Sigmoid colon (tissue), 4 donors: ENCODE measurements at regions not wholly inside any gene's neighbourhood (a gene's known extent, or its start where the extent isn't known, plus 50 kb on each side); places are given as distances from the start of the nearest gene placed in this dataset.

Experiments
- EP300 ChIP-seq, 4 donors: sonication (generic); formaldehyde crosslinking; IDR thresholded peaks; one replicate each; pipeline ENCODE4 v1.6.1; 2017; ENCODE audit warnings: antibody characterized with exemption in 4 of 4
- POLR2A ChIP-seq, 2 donors: fragments of 450-650 bp; IDR thresholded peaks; one replicate each; pipeline ENCODE4 v1.6.1; 2016; ENCODE audit warnings: antibody characterized with exemption in 2 of 2, mild to moderate bottlenecking in 2 of 2, moderate library complexity in 2 of 2
- POLR2AphosphoS5 ChIP-seq, 4 donors: sonication (generic); formaldehyde crosslinking; IDR thresholded peaks; one replicate each; pipeline ENCODE4 v1.6.1; 2017; ENCODE audit warnings: antibody characterized with exemption in 4 of 4
- TF ChIP-seq, protein P1 (sequence below), 4 experiments: fragments of 450-650 bp in 3 of 4; fragments of 200-600 bp in 1 of 4; IDR thresholded peaks; one replicate each; pipeline ENCODE4 v1.5.1; 2016 to 2019; ENCODE audit warnings: antibody characterized with exemption in 4 of 4, mild to moderate bottlenecking in 3 of 4, moderate library complexity in 2 of 4

DNA sequence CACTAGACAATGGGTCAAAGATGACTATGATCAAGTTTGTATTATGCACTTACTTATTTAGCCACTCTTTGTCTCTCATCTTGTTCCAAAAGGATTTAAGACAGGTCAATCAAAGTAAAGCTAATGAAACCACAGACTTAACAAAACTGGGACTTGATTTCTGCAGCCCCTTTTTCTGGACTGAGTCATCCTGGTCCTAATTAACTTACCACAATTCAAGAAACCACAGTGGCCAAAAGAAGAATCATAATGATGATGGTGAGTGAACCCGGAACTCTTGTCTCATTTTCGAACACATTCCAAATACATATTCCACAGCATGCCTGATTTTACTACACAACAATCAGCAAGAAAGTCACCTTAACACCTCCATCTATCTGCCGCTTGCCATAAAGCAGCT, 1333.0 kb downstream of the ROBO1 start:
- TF ChIP-seq, protein P1, sequence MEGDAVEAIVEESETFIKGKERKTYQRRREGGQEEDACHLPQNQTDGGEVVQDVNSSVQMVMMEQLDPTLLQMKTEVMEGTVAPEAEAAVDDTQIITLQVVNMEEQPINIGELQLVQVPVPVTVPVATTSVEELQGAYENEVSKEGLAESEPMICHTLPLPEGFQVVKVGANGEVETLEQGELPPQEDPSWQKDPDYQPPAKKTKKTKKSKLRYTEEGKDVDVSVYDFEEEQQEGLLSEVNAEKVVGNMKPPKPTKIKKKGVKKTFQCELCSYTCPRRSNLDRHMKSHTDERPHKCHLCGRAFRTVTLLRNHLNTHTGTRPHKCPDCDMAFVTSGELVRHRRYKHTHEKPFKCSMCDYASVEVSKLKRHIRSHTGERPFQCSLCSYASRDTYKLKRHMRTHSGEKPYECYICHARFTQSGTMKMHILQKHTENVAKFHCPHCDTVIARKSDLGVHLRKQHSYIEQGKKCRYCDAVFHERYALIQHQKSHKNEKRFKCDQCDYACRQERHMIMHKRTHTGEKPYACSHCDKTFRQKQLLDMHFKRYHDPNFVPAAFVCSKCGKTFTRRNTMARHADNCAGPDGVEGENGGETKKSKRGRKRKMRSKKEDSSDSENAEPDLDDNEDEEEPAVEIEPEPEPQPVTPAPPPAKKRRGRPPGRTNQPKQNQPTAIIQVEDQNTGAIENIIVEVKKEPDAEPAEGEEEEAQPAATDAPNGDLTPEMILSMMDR (IDR thresholded peaks at IDR 0.05): no peak
- TF ChIP-seq POLR2A (IDR thresholded peaks at IDR 0.05) (no peak), EP300 (IDR thresholded peaks at IDR 0.05) (no peak), POLR2AphosphoS5 (IDR thresholded peaks at IDR 0.05) (no peak)
